ENCODE measurements at regions not wholly inside any gene's neighbourhood (a gene's known extent, or its start where the extent isn't known, plus 50 kb on each side); places are given as distances from the start of the nearest gene placed in this dataset.

DNA sequence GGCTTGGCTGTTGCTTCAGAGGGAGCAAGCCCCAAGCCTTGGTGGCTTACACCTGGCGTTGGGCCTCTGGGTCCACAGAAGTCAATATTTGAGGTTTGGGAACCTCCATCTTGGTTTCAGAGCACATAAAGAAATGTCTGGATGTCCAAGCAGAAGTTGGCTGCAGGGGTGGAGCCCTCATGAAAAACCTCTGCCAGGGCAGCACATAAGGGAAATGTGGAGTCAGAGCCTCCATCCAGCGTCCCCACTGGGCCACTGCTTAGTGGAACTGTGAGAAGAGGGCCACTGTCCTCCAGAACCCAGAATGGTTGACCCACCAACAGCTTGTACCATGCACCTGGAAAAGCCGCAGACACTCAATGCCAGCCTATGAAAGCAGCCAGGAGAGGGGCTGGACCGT, 573.5 kb upstream of the ZWINT start:
- H3K4me1 ChIP-seq (ENCODE audit: control insufficient read depth in 2 of 2, insufficient read depth in 2 of 2, low read length in 1 of 2) = no peaks in the 10 kb centered on the region
- H3K4me3 ChIP-seq (ENCODE audit: low read depth in 1 of 2, low read length in 2 of 2) = no peak overlapping the region
- 76 to 77% methylated on average over 4 of the region's 4 CpGs for WGBS, 2 donors
- H3K36me3 ChIP-seq (ENCODE audit: control insufficient read depth in 2 of 2, insufficient read depth in 2 of 2, low read length in 1 of 2) = no peaks in the 10 kb centered on the region
- no peaks in the 10 kb centered on the region for H3K27me3 ChIP-seq (ENCODE audit: control insufficient read depth in 1 of 2, insufficient read depth in 2 of 2, low read length in 2 of 2)
- H3K27ac ChIP-seq (ENCODE audit: low read depth in 2 of 2, low read length in 1 of 2) = no peak overlapping the region
- H3K9me3 ChIP-seq (ENCODE audit: control insufficient read depth in 2 of 2, insufficient read depth in 1 of 2, low read depth in 1 of 2, low read length in 1 of 2) = peaks cover 3 to 4% of the 10 kb centered on the region in 2 donors

GRCh38 chr10:56928714-56929113, 567.7 kb upstream of the ZWINT start:
- WGBS, 2 donors = 75 to 77% methylated on average over 1 of the region's 1 CpG
- Histone ChIP-seq H3K27me3 (ENCODE audit: control insufficient read depth in 1 of 2, insufficient read depth in 2 of 2, low read length in 2 of 2) (no peaks in the 10 kb centered on the region), H3K36me3 (ENCODE audit: control insufficient read depth in 2 of 2, insufficient read depth in 2 of 2, low read length in 1 of 2) (no peaks in the 10 kb centered on the region), H3K4me3 (ENCODE audit: low read depth in 1 of 2, low read length in 2 of 2) (no peak overlapping the region), H3K27ac (ENCODE audit: low read depth in 2 of 2, low read length in 1 of 2) (no peak overlapping the region), H3K4me1 (ENCODE audit: control insufficient read depth in 2 of 2, insufficient read depth in 2 of 2, low read length in 1 of 2) (no peaks in the 10 kb centered on the region), H3K9me3 (ENCODE audit: control insufficient read depth in 2 of 2, insufficient read depth in 1 of 2, low read depth in 1 of 2, low read length in 1 of 2) (no peaks in the 10 kb centered on the region)

GRCh38 chr10:56927701-56928100, 566.6 kb upstream of the ZWINT start:
- no peak overlapping the region for H3K4me3 ChIP-seq (ENCODE audit: low read depth in 1 of 2, low read length in 2 of 2)
- no peaks in the 10 kb centered on the region for H3K4me1 ChIP-seq (ENCODE audit: control insufficient read depth in 2 of 2, insufficient read depth in 2 of 2, low read length in 1 of 2)
- 79 to 83% methylated on average over 2 of the region's 2 CpGs for WGBS, 2 donors

DNA sequence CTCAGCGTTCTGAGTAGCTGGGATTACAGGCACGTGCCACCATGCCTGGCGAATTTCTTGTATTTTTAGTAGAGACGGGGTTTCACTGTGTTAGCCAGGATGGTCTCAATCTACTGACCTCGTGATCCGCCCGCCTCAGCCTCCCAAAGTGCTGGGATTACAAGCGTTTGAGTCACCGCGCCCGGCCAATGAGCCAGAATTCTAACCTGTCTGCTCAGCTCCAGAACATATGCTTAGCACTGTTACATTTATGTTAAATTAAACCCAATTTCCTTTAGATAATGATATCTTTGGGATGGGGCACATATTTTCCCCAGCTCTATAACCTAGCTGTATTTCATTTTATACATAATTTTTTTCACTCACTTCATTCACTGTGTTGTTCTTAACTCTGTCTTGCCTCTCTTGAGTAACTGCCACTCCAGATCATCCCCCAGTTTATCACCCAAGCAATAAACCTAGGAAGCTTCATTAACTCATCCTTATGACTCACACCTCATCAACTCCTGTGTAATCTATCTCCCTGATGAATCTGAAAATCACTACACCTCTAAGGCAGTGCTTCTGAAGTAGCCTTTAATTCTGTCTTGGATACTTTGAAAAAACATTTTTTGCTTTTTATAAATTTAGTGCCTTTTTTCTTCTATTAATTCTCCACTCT, 559.7 kb upstream of the ZWINT start:
- Histone ChIP-seq H3K9me3 (ENCODE audit: control insufficient read depth in 2 of 2, insufficient read depth in 1 of 2, low read depth in 1 of 2, low read length in 1 of 2) (no peaks in the 10 kb centered on the region), H3K27me3 (ENCODE audit: control insufficient read depth in 1 of 2, insufficient read depth in 2 of 2, low read length in 2 of 2) (no peaks in the 10 kb centered on the region), H3K4me3 (ENCODE audit: low read depth in 1 of 2, low read length in 2 of 2) (no peak overlapping the region), H3K36me3 (ENCODE audit: control insufficient read depth in 2 of 2, insufficient read depth in 2 of 2, low read length in 1 of 2) (no peaks in the 10 kb centered on the region), H3K27ac (ENCODE audit: low read depth in 2 of 2, low read length in 1 of 2) (no peak overlapping the region), H3K4me1 (ENCODE audit: control insufficient read depth in 2 of 2, insufficient read depth in 2 of 2, low read length in 1 of 2) (no peaks in the 10 kb centered on the region)
- WGBS, 2 donors = 85 to 89% methylated on average over 11 of the region's 11 CpGs

More at GRCh38 chr10:56927701-56928100, 566.6 kb upstream of the ZWINT start:
- Histone ChIP-seq H3K36me3 (ENCODE audit: control insufficient read depth in 2 of 2, insufficient read depth in 2 of 2, low read length in 1 of 2) (no peaks in the 10 kb centered on the region), H3K27ac (ENCODE audit: low read depth in 2 of 2, low read length in 1 of 2) (no peak overlapping the region), H3K9me3 (ENCODE audit: control insufficient read depth in 2 of 2, insufficient read depth in 1 of 2, low read depth in 1 of 2, low read length in 1 of 2) (no peaks in the 10 kb centered on the region), H3K27me3 (ENCODE audit: control insufficient read depth in 1 of 2, insufficient read depth in 2 of 2, low read length in 2 of 2) (no peaks in the 10 kb centered on the region)

DNA sequence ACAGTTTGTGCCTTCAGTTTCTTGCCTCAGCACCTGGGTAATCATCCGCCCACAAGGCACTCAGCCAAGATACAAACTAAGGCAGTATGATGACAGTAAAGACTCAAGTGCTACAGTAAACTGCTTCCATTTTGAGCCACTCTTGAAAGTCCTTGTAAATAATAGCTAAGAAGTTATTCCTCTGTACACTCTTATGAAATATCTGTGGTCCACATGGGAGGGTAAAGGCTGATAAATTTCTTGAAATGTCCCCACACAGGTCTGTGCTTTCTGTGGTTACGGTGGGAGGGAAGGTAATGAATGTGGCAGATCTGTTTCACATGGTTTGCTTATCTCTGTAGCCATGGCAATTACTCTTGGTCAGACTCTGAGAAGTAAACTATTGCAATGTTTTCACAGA, 551.0 kb upstream of the ZWINT start:
- WGBS, 2 donors = 71 to 82% methylated on average over 2 of the region's 2 CpGs
- Histone ChIP-seq H3K36me3 (ENCODE audit: control insufficient read depth in 2 of 2, insufficient read depth in 2 of 2, low read length in 1 of 2) (no peaks in the 10 kb centered on the region), H3K4me1 (ENCODE audit: control insufficient read depth in 2 of 2, insufficient read depth in 2 of 2, low read length in 1 of 2) (no peaks in the 10 kb centered on the region), H3K27me3 (ENCODE audit: control insufficient read depth in 1 of 2, insufficient read depth in 2 of 2, low read length in 2 of 2) (no peaks in the 10 kb centered on the region), H3K4me3 (ENCODE audit: low read depth in 1 of 2, low read length in 2 of 2) (no peak overlapping the region), H3K27ac (ENCODE audit: low read depth in 2 of 2, low read length in 1 of 2) (no peak overlapping the region), H3K9me3 (ENCODE audit: control insufficient read depth in 2 of 2, insufficient read depth in 1 of 2, low read depth in 1 of 2, low read length in 1 of 2) (peaks cover 0 to 3% of the 10 kb centered on the region in 2 donors)

GRCh38 chr10:56905051-56905450, 544.0 kb upstream of the ZWINT start:
- no peaks in the 10 kb centered on the region for H3K4me1 ChIP-seq (ENCODE audit: control insufficient read depth in 2 of 2, insufficient read depth in 2 of 2, low read length in 1 of 2)
- no peaks in the 10 kb centered on the region for H3K36me3 ChIP-seq (ENCODE audit: control insufficient read depth in 2 of 2, insufficient read depth in 2 of 2, low read length in 1 of 2)
- no peaks in the 10 kb centered on the region for H3K27me3 ChIP-seq (ENCODE audit: control insufficient read depth in 1 of 2, insufficient read depth in 2 of 2, low read length in 2 of 2)
- H3K9me3 ChIP-seq (ENCODE audit: control insufficient read depth in 2 of 2, insufficient read depth in 1 of 2, low read depth in 1 of 2, low read length in 1 of 2) = no peaks in the 10 kb centered on the region
- H3K4me3 ChIP-seq (ENCODE audit: low read depth in 1 of 2, low read length in 2 of 2) = no peak overlapping the region
- H3K27ac ChIP-seq (ENCODE audit: low read depth in 2 of 2, low read length in 1 of 2) = no peak overlapping the region

DNA sequence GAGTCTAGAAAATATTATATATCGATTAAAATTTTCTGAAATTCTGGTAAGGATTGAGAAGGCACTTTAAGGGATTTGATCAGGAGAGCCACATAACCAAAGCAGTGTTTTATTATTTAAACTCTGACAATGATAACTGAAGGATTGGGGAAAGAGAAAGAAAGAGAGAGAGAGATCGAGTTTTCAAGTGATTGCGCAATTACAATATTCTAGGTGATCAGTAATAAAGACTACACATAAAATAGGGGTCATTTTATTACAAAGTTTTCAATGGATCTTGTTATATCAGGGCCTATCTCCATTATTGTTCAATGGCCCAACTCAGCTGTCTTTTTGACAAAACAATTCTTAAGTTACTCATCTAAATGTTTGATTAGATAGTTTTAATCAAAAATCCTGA, 541.5 kb upstream of the ZWINT start:
- WGBS, 2 donors = 80 to 88% methylated on average over 3 of the region's 3 CpGs
- H3K4me1 ChIP-seq (ENCODE audit: control insufficient read depth in 2 of 2, insufficient read depth in 2 of 2, low read length in 1 of 2) = no peaks in the 10 kb centered on the region

DNA sequence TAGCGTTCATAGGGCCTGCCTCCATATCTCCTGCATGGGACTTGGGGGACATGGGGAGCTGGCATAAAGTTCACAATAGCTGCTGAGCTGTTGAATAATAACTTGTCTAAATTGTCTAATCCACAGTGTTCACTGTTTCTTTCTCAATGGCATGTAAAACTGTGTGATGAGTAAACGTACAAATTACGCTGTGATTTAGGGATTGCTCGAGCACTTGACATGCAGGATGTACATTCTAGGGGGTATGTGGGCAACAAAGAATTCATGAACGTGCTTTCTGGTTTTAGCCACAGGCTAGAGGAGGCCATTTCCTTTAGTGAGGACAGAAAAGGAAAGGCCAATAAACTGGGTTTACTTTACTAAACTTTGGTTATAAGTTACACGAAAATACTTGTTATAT, 534.2 kb upstream of the ZWINT start:
- no peak overlapping the region for H3K27ac ChIP-seq (ENCODE audit: low read depth in 2 of 2, low read length in 1 of 2)
- 55 to 65% methylated on average over 6 of the region's 6 CpGs for WGBS, 2 donors
- no peaks in the 10 kb centered on the region for H3K36me3 ChIP-seq (ENCODE audit: control insufficient read depth in 2 of 2, insufficient read depth in 2 of 2, low read length in 1 of 2)
- no peak overlapping the region for H3K4me3 ChIP-seq (ENCODE audit: low read depth in 1 of 2, low read length in 2 of 2)
- H3K27me3 ChIP-seq (ENCODE audit: control insufficient read depth in 1 of 2, insufficient read depth in 2 of 2, low read length in 2 of 2) = no peaks in the 10 kb centered on the region
- H3K9me3 ChIP-seq (ENCODE audit: control insufficient read depth in 2 of 2, insufficient read depth in 1 of 2, low read depth in 1 of 2, low read length in 1 of 2) = no peaks in the 10 kb centered on the region
- no peaks in the 10 kb centered on the region for H3K4me1 ChIP-seq (ENCODE audit: control insufficient read depth in 2 of 2, insufficient read depth in 2 of 2, low read length in 1 of 2)

More for the DNA sequence above, 541.5 kb upstream of the ZWINT start:
- Histone ChIP-seq H3K27me3 (ENCODE audit: control insufficient read depth in 1 of 2, insufficient read depth in 2 of 2, low read length in 2 of 2) (no peaks in the 10 kb centered on the region), H3K4me3 (ENCODE audit: low read depth in 1 of 2, low read length in 2 of 2) (no peak overlapping the region), H3K27ac (ENCODE audit: low read depth in 2 of 2, low read length in 1 of 2) (no peak overlapping the region), H3K36me3 (ENCODE audit: control insufficient read depth in 2 of 2, insufficient read depth in 2 of 2, low read length in 1 of 2) (no peaks in the 10 kb centered on the region), H3K9me3 (ENCODE audit: control insufficient read depth in 2 of 2, insufficient read depth in 1 of 2, low read depth in 1 of 2, low read length in 1 of 2) (no peaks in the 10 kb centered on the region)

- no peaks in the 10 kb centered on the region for H3K4me1 ChIP-seq (ENCODE audit: control insufficient read depth in 2 of 2, insufficient read depth in 2 of 2, low read length in 1 of 2)
- no peaks in the 10 kb centered on the region for H3K27me3 ChIP-seq (ENCODE audit: control insufficient read depth in 1 of 2, insufficient read depth in 2 of 2, low read length in 2 of 2)
- H3K27ac ChIP-seq (ENCODE audit: low read depth in 2 of 2, low read length in 1 of 2) = no peak overlapping the region
- H3K9me3 ChIP-seq (ENCODE audit: control insufficient read depth in 2 of 2, insufficient read depth in 1 of 2, low read depth in 1 of 2, low read length in 1 of 2) = no peaks in the 10 kb centered on the region
- 29 to 45% methylated on average over 3 of the region's 3 CpGs for WGBS, 2 donors
- no peaks in the 10 kb centered on the region for H3K36me3 ChIP-seq (ENCODE audit: control insufficient read depth in 2 of 2, insufficient read depth in 2 of 2, low read length in 1 of 2)
- H3K4me3 ChIP-seq (ENCODE audit: low read depth in 1 of 2, low read length in 2 of 2) = no peak overlapping the region
Measured at GRCh38 chr10:56881218-56881617, 520.2 kb upstream of the ZWINT start.

DNA sequence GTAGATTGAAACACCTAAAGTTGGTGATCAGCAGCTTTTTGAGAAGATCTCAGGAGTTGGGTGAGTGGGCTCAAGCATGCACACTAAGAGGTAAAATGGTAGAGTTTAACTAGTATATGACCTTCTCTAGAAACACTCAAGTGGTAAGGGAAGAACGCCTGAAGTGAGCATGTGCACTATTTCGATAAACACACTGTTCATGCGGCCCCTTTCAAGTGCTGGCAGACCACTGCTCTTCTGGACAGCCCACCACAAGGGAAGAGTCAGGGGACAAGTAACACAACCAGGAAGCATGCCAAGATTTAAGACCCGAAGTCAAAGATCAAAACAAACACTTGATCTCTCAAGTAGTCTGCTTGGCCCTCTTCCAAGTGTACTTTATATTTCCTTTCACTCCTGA, 519.5 kb upstream of the ZWINT start:
- no peak overlapping the region for H3K4me3 ChIP-seq (ENCODE audit: low read depth in 1 of 2, low read length in 2 of 2)
- WGBS, 2 donors = 41 to 53% methylated on average over 4 of the region's 4 CpGs
- no peaks in the 10 kb centered on the region for H3K36me3 ChIP-seq (ENCODE audit: control insufficient read depth in 2 of 2, insufficient read depth in 2 of 2, low read length in 1 of 2)
- H3K27me3 ChIP-seq (ENCODE audit: control insufficient read depth in 1 of 2, insufficient read depth in 2 of 2, low read length in 2 of 2) = no peaks in the 10 kb centered on the region
- no peak overlapping the region for H3K27ac ChIP-seq (ENCODE audit: low read depth in 2 of 2, low read length in 1 of 2)
- H3K9me3 ChIP-seq (ENCODE audit: control insufficient read depth in 2 of 2, insufficient read depth in 1 of 2, low read depth in 1 of 2, low read length in 1 of 2) = no peaks in the 10 kb centered on the region
- H3K4me1 ChIP-seq (ENCODE audit: control insufficient read depth in 2 of 2, insufficient read depth in 2 of 2, low read length in 1 of 2) = no peaks in the 10 kb centered on the region

Measured in esophagus (tissue), 2 donors.